ENCODE measurements at regions not wholly inside any gene's neighbourhood (a gene's known extent, or its start where the extent isn't known, plus 50 kb on each side); places are given as distances from the start of the nearest gene placed in this dataset.

GRCh38 chr2:187838690-187839089, 284.5 kb upstream of the TFPI start:
- TF ChIP-seq JUNB (IDR thresholded peaks at IDR 0.05; ENCODE audit: unreplicated experiment) (no peak), REST (IDR thresholded peaks at IDR 0.05; ENCODE audit: unreplicated experiment) (no peak), ZNF462 (CRISPR knock-in tag; IDR thresholded peaks at IDR 0.05) (no peak), CREB1 (CRISPR knock-in tag; IDR thresholded peaks at IDR 0.05; ENCODE audit: low read depth) (no peak), EZH2 (IDR thresholded peaks at IDR 0.05; ENCODE audit: low read depth, unreplicated experiment) (no peak)
- Mint-ChIP-seq H3K4me3 (no peak overlapping the region), H3K27me3 (ENCODE audit: insufficient read depth, low read depth, poor library complexity) (peaks cover 2% of the 10 kb centered on the region), H3K9me3 (no peaks in the 10 kb centered on the region), H3K36me3 (ENCODE audit: low read depth) (no peaks in the 10 kb centered on the region; the same call in 2 of the 3 replicates), H3K4me1 (no peaks in the 10 kb centered on the region), H3K27ac (no peak overlapping the region)
- H3K36me3 ChIP-seq (ENCODE audit: insufficient read depth), result no peaks in the 10 kb centered on the region
- no peaks in the 10 kb centered on the region for H3K27me3 ChIP-seq (ENCODE audit: insufficient read depth)
- no peaks in the 10 kb centered on the region for H3F3A ChIP-seq (replicated peaks; ENCODE audit: low read depth)
- H2AFZ ChIP-seq, result no peak overlapping the region
- no peak overlapping the region for H3K4me2 ChIP-seq
- no peaks in the 10 kb centered on the region for H3K4me1 ChIP-seq (ENCODE audit: insufficient read depth)
- no peaks in the 10 kb centered on the region for H3K9me2 ChIP-seq (ENCODE audit: insufficient read depth)
- ATAC-seq (no peak), DNase-seq (ENCODE audit: low spot score) (no peak)
- H4K20me1 ChIP-seq (replicated peaks; ENCODE audit: insufficient read depth), result no peaks in the 10 kb centered on the region
- no peak overlapping the region for H3K27ac ChIP-seq (ENCODE audit: low read depth)
- H3K4me3 ChIP-seq, result no peak overlapping the region
- no peaks in the 10 kb centered on the region for H3K79me2 ChIP-seq (replicated peaks; ENCODE audit: insufficient read depth)
